Naive thymus-derived CD4-positive, alpha-beta T cell (primary cell): ENCODE measurements at regions not wholly inside any gene's neighbourhood (a gene's known extent, or its start where the extent isn't known, plus 50 kb on each side); places are given as distances from the start of the nearest gene placed in this dataset.
"Not testable (repeated sequence)": the region's sequence is repeated elsewhere in the genome, so short reads cannot be mapped to it uniquely, and the experiment has no call there.

ENCODE experiments used
- ATAC-seq: fragments of 150-1000 bp; cut with Tn5 transposase; 2 replicates; pipeline ENCODE4 v1.10.0; 2021; ENCODE audit warnings: mild to moderate bottlenecking, moderate library complexity
- CTCF ChIA-PET: fragments of 350-600 bp; sonication (Branson Sonifier 250); formaldehyde crosslinking; loops from one replicate; lab custom pipeline; 2021; ENCODE audit warnings: antibody characterized with exemption; lab: Charles Lee
- POLR2A ChIA-PET: fragments of 350-600 bp; sonication (Branson Sonifier 250); formaldehyde crosslinking; loops from one replicate; lab custom pipeline; 2021; ENCODE audit warnings: antibody characterized with exemption, inconsistent platforms; lab: Charles Lee
- DNase-seq, 9 donors: peaks; one replicate each; pipeline versions ENCODE4 v3.0.0 to v3.0.0-alpha.2; 2020 to 2022; ENCODE audit warnings: mixed read lengths in 1 of 9
- H3K27ac ChIP-seq: one replicate; pipeline ENCODE4 v1.7.0; 2013; ENCODE audit warnings: mild to moderate bottlenecking, low read depth, low read length, moderate library complexity
- H3K27me3 ChIP-seq, 2 donors: one replicate each; pipeline ENCODE4 v1.7.0; 2013; ENCODE audit warnings: low read length in 2 of 2, mild to moderate bottlenecking in 2 of 2, moderate library complexity in 2 of 2; ENCODE audit not compliant: control insufficient read depth in 2 of 2, insufficient read depth in 2 of 2
- H3K36me3 ChIP-seq, 3 experiments: 1 replicate in 2 of 3; 2 replicates in 1 of 3; pipeline ENCODE4 v1.7.0; 2013; ENCODE audit warnings: low read length in 3 of 3, mild to moderate bottlenecking in 3 of 3, moderate library complexity in 1 of 3; ENCODE audit not compliant: insufficient read depth in 3 of 3, control insufficient read depth in 2 of 3
- H3K4me1 ChIP-seq, 2 donors: one replicate each; pipeline ENCODE4 v1.7.0; 2013; ENCODE audit warnings: low read length in 2 of 2, mild to moderate bottlenecking in 2 of 2, moderate library complexity in 1 of 2; ENCODE audit not compliant: control insufficient read depth in 2 of 2, insufficient read depth in 2 of 2
- H3K4me3 ChIP-seq: 2 replicates; pipeline ENCODE4 v1.7.0; 2013; ENCODE audit warnings: mild to moderate bottlenecking, low read length
- H3K9me3 ChIP-seq, 3 experiments: 1 replicate in 2 of 3; 2 replicates in 1 of 3; pipeline ENCODE4 v1.7.0; 2013; ENCODE audit warnings: low read length in 3 of 3; ENCODE audit not compliant: control insufficient read depth in 2 of 3
- H3K27ac Mint-ChIP-seq, 9 donors: one replicate each; pipeline ENCODE4 v1.8.0; 2020 to 2022; ENCODE audit warnings: mixed read lengths in 9 of 9, mild to moderate bottlenecking in 8 of 9, moderate library complexity in 5 of 9, inconsistent platforms in 2 of 9
- H3K27me3 Mint-ChIP-seq, 5 donors: one replicate each; pipeline ENCODE4 v1.8.0; 2021 to 2022; ENCODE audit warnings: mixed read lengths in 5 of 5, mild to moderate bottlenecking in 1 of 5
- H3K36me3 Mint-ChIP-seq, 5 donors: one replicate each; pipeline ENCODE4 v1.8.0; 2020 to 2022; ENCODE audit warnings: mixed read lengths in 5 of 5, mild to moderate bottlenecking in 3 of 5, inconsistent platforms in 1 of 5
- H3K4me1 Mint-ChIP-seq, 7 donors: one replicate each; pipeline ENCODE4 v1.8.0; 2020 to 2022; ENCODE audit warnings: mixed read lengths in 7 of 7, mild to moderate bottlenecking in 3 of 7, inconsistent platforms in 1 of 7
- H3K4me3 Mint-ChIP-seq, 10 donors: one replicate each; pipeline ENCODE4 v1.8.0; 2020 to 2022; ENCODE audit warnings: mild to moderate bottlenecking in 10 of 10, mixed read lengths in 10 of 10, moderate library complexity in 6 of 10, inconsistent platforms in 2 of 10
- H3K9me3 Mint-ChIP-seq, 11 donors: one replicate each; pipeline ENCODE4 v1.8.0; 2020 to 2022; ENCODE audit warnings: mixed read lengths in 11 of 11, mild to moderate bottlenecking in 4 of 11, inconsistent platforms in 1 of 11, moderate library complexity in 1 of 11
- intact Hi-C, 2 donors: fragments of 100-400 bp; cut with micrococcal nuclease; formaldehyde crosslinking; loops; one replicate each; pipeline ENCODE4 v1.15.1; 2023

DNA sequence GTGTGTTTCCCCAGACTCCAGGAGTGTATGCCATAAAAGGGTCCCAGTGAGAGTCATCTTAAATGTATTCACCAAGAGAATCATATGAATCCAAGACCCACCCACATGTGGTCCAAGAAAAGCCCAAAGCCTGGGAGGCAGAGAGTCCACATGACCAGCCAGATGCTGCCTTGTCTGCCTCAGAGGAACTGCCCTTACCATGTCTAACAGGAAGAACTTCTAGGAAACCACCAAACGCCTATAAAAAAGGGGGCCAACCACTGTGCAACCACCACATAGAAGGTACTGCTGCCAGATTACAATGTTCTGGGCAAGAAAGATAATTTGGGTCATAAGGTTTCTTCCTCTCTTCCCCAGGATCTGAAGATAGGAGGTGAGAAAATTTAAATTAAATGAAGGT lies 129.8 kb upstream of the SLC24A2 start:
- Histone ChIP-seq H3K27me3 (no peaks in the 10 kb centered on the region), H3K9me3 (no peaks in the 10 kb centered on the region), H3K4me1 (no peaks in the 10 kb centered on the region), H3K27ac (no peak overlapping the region), H3K36me3 (no peaks in the 10 kb centered on the region), H3K4me3 (no peak overlapping the region)
- POLR2A ChIA-PET: no interaction called here
- Mint-ChIP-seq H3K4me3 (no peak overlapping the region), H3K9me3 (no peaks in the 10 kb centered on the region), H3K27ac (no peak overlapping the region), H3K27me3 (peaks cover 19 to 29% (median 21%) of the 10 kb centered on the region in 5 donors), H3K4me1 (peaks cover 0 to 7% (median 0%) of the 10 kb centered on the region in 7 donors), H3K36me3 (no peaks in the 10 kb centered on the region)
- no peak for DNase-seq
- intact Hi-C loops: no loop called here
- CTCF ChIA-PET: no interaction called here
- ATAC-seq: no peak

DNA sequence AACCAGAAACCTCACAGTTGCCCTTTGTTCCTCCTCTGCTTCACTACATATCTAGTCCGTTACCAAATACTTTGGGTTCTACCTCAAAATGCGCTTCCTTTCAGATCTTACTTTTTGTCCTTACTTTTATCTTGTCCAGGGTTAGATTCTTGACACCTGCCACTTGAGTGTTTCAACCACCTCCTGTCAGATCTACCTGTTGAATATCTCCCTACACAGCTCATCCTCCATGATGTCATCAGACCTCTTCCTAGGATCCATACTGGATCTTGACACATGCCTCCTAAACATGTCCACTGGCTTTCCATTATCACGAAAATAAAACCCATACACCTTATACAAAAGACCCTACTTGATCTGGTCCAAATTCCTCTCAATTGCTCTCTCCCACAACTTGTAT lies 125.2 kb upstream of the SLC24A2 start:
- Histone ChIP-seq H3K9me3 (no peaks in the 10 kb centered on the region), H3K36me3 (no peaks in the 10 kb centered on the region), H3K27me3 (no peaks in the 10 kb centered on the region), H3K27ac (no peak overlapping the region), H3K4me1 (no peaks in the 10 kb centered on the region), H3K4me3 (no peak overlapping the region)
- peaks cover 0 to 3% (median 0%) of the 10 kb centered on the region in 11 donors for H3K9me3 Mint-ChIP-seq
- H3K4me1 Mint-ChIP-seq: peaks cover 0 to 7% (median 0%) of the 10 kb centered on the region in 7 donors
- DNase-seq (no peak), ATAC-seq (no peak)
- peaks cover 7 to 19% (median 9%) of the 10 kb centered on the region in 5 donors for H3K27me3 Mint-ChIP-seq
- intact Hi-C loops: no loop called here
- H3K36me3 Mint-ChIP-seq: no peaks in the 10 kb centered on the region
- ChIA-PET POLR2A (no interaction called here), CTCF (no interaction called here)
- no peak overlapping the region for H3K27ac Mint-ChIP-seq
- no peak overlapping the region for H3K4me3 Mint-ChIP-seq

DNA sequence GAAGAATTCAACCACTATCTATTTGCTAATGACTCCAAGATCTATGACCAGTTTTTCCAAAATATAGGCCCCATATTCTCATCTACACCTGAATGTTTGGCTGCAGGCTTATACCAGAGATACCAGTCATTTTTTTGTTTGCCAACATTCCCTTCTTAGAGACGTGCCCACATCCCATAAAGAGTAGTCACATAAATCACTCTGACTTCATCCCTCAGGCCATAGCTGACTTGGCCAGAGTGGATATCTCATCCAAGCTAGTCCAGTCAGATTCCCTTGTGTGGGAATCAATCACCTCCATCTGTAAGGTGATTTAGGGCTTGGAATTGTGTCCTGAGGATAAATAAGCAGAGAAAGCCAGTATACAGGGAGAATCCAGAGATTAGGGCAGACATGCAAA lies 124.3 kb upstream of the SLC24A2 start:
- no peak overlapping the region for H3K4me3 ChIP-seq
- no peaks in the 10 kb centered on the region for H3K4me1 ChIP-seq
- intact Hi-C loops: no loop called here
- Mint-ChIP-seq H3K4me1 (no peaks in the 10 kb centered on the region), H3K36me3 (no peaks in the 10 kb centered on the region), H3K27ac (no peak overlapping the region), H3K27me3 (peaks cover under 1 to 14% (median under 1%) of the 10 kb centered on the region in 5 donors), H3K4me3 (no peak overlapping the region), H3K9me3 (peaks cover 0 to 6% (median 0%) of the 10 kb centered on the region in 11 donors)
- POLR2A ChIA-PET: no interaction called here
- DNase-seq: no peak
- no peaks in the 10 kb centered on the region for H3K9me3 ChIP-seq
- H3K27me3 ChIP-seq: no peaks in the 10 kb centered on the region
- H3K27ac ChIP-seq: no peak overlapping the region
- CTCF ChIA-PET: no interaction called here
- no peaks in the 10 kb centered on the region for H3K36me3 ChIP-seq
- ATAC-seq: no peak

DNA sequence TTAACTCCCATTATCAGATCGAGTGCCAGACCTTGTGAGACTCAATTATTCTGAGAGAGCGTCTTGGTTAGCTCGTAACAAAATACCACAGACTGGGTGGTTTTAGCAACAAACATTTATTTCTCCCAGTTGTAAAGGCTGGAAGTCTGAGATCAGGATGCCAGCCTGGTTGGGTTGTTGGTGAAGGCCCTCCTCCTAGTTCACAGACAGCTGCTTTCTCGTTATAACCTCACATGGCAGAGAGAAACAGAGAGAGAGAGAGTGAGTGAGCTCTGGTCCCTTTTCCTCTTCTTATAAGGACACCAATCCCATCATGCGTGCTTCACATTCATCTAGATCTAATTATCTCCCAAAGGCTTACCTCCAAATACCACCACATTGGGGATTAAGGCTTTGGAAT lies 114.2 kb upstream of the SLC24A2 start:
- Histone ChIP-seq H3K36me3 (no peaks in the 10 kb centered on the region), H3K27ac (no peak overlapping the region), H3K9me3 (no peaks in the 10 kb centered on the region), H3K27me3 (no peaks in the 10 kb centered on the region), H3K4me3 (no peak overlapping the region), H3K4me1 (no peaks in the 10 kb centered on the region)
- POLR2A ChIA-PET: no interaction called here
- Mint-ChIP-seq H3K4me1 (peaks cover 0 to 8% (median 0%) of the 10 kb centered on the region in 7 donors), H3K36me3 (no peaks in the 10 kb centered on the region), H3K27me3 (peaks cover 0 to 13% (median 5%) of the 10 kb centered on the region in 5 donors), H3K4me3 (no peak overlapping the region), H3K9me3 (peaks cover 0 to 6% (median 1%) of the 10 kb centered on the region in 11 donors), H3K27ac (no peak overlapping the region)
- ATAC-seq: no peak
- intact Hi-C loops: no loop called here
- CTCF ChIA-PET: no interaction called here
- DNase-seq: no peak

DNA sequence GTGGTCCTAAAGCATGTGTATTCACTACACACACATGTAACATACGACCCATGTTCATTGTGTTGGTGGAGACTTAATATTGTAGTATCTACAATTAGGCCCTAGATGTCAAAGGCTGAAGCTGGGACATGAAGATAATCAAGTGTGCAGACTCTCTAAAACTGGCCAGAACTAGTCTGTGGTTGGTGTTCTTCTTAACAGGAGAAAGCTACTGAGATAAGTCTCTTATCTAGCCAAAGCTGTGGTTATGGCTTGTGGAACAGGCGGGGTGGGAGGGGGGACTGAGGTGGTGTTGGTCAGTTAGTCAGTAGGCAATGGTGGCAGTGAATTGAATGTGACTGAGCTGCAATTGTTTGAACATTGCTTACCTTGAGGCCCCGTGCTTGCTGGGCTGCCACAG lies 112.7 kb upstream of the SLC24A2 start:
- Mint-ChIP-seq H3K9me3 (peaks cover 0 to 2% (median 0%) of the 10 kb centered on the region in 11 donors), H3K27me3 (peaks cover 0 to 13% (median 3%) of the 10 kb centered on the region in 5 donors), H3K4me3 (no peak overlapping the region), H3K4me1 (peaks cover 0 to 8% (median 0%) of the 10 kb centered on the region in 7 donors), H3K36me3 (no peaks in the 10 kb centered on the region), H3K27ac (no peak overlapping the region)
- DNase-seq: no peak
- Histone ChIP-seq H3K4me3 (no peak overlapping the region), H3K36me3 (no peaks in the 10 kb centered on the region), H3K4me1 (no peaks in the 10 kb centered on the region), H3K9me3 (no peaks in the 10 kb centered on the region), H3K27ac (no peak overlapping the region), H3K27me3 (no peaks in the 10 kb centered on the region)
- ChIA-PET POLR2A (no interaction called here), CTCF (no interaction called here)
- ATAC-seq: no peak
- intact Hi-C loops: no loop called here

DNA sequence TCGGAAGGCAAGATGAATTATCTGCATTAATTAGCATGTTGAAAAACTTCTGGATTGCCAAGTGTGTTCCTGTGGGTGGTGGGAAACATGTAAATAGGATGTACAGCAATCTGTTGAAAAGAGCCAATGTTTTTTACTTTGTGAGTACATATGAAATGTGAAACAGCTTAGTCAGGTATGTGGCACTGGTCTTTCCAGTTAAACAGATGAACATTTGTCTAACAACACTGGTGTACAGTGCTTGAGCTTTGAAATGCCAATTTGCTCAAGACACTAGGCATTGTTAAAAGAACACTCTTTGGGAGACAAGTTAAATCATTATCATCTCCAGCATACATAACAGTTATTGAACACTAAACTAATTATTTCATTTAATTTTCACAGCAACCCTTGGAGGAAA lies 107.3 kb upstream of the SLC24A2 start:
- Mint-ChIP-seq H3K4me3 (no peak overlapping the region), H3K4me1 (no peaks in the 10 kb centered on the region), H3K9me3 (peaks cover 0 to 2% (median 0%) of the 10 kb centered on the region in 11 donors), H3K27me3 (no peaks in the 10 kb centered on the region), H3K36me3 (no peaks in the 10 kb centered on the region), H3K27ac (no peak overlapping the region)
- Histone ChIP-seq H3K4me1 (no peaks in the 10 kb centered on the region), H3K36me3 (no peaks in the 10 kb centered on the region), H3K9me3 (no peaks in the 10 kb centered on the region), H3K27ac (no peak overlapping the region), H3K4me3 (no peak overlapping the region), H3K27me3 (no peaks in the 10 kb centered on the region)
- intact Hi-C loops: no loop called here
- ChIA-PET POLR2A (no interaction called here), CTCF (no interaction called here)
- ATAC-seq (no peak), DNase-seq (no peak)

DNA sequence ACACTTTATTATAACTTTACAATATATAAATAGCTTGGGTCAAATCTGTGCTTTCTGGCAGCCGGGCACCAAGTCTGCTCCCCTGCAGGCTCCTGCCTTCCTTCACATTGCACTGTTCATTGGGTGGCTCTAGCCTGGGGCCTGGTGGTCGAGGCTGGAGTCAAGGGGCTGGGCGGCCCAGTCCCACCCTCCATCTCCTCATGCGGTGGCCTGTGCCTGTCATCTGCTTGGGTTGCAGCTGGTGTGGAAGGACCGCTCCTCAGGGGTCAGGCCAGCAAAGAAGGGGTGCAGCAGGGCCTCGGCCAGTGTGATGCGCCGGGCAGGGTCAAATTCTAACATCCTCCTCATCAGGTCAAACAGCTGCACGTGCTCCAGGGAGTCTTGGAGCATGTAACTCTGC lies 106.7 kb upstream of the SLC24A2 start:
- H3K36me3 ChIP-seq, H3K9me3 ChIP-seq, H3K27ac Mint-ChIP-seq, H3K27me3 ChIP-seq, H3K4me1 ChIP-seq, H3K9me3 Mint-ChIP-seq, CTCF ChIA-PET, POLR2A ChIA-PET, H3K4me3 ChIP-seq, H3K4me3 Mint-ChIP-seq, H3K27ac ChIP-seq, H3K36me3 Mint-ChIP-seq, ATAC-seq, H3K4me1 Mint-ChIP-seq, intact Hi-C loops, H3K27me3 Mint-ChIP-seq, DNase-seq: not testable (repeated sequence)
